GM12874 (cell line): ENCODE measurements at regions not wholly inside any gene's neighbourhood (a gene's known extent, or its start where the extent isn't known, plus 50 kb on each side); places are given as distances from the start of the nearest gene placed in this dataset.

Source experiments
- CTCF ChIP-seq: IDR thresholded peaks from 2 replicates; pipeline ENCODE4 v1.5.1; 2011; ENCODE audit warnings: low read depth, mild to moderate bottlenecking, control low read depth, low read length, moderate library complexity; ENCODE audit not compliant: insufficient read depth

DNA sequence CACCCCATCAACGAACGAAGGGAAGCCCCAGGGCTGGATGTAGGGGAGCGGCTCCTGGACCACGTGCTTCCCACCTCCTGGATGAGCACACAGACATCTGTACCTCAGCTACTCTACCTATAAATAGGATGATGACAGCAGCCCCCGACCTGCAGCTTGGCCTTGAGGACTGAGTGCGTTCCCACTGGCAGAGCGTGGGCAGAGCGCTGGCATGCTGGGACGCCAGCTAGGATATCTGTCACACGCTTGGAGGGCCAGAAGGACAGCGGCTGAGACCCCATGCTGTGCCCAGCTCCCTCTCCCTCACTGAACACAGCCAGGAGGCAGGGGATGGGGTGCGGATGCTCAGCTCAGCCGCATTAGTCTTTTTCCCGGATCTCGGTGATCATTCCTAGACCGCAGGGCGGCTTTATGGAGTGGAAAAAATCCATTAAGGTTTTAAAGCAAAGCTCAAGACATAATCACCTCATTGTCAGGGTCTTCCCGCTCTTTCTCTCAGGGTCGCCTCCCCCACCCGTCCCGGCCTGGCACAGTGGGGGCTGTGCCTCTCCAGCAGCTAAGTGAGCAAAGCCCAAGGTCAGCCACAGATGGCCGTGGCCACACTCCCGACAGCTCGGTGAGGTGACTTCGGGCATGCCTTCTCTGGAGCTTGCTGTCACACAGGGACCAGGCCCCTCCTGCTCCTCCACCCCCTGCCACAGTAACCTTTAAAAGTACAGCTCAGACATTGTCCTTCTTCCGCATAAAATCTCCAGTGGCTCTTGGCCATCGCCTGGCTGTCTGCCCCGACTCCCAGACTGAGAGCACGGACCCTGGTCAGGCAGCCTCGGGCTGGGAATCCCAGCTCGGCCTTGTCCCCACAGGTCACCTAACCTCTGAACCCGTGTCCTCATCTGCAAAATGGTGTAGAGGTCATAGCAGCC is 69.6 kb upstream of the SHISAL1 start:
- no peak for TF ChIP-seq CTCF

- TF ChIP-seq CTCF = no peak
Measured at GRCh38 chr22:44381761-44382115, 69.0 kb upstream of the SHISAL1 start.

GRCh38 chr22:44380756-44381486 is 68.2 kb upstream of the SHISAL1 start:
- TF ChIP-seq CTCF = no peak

DNA sequence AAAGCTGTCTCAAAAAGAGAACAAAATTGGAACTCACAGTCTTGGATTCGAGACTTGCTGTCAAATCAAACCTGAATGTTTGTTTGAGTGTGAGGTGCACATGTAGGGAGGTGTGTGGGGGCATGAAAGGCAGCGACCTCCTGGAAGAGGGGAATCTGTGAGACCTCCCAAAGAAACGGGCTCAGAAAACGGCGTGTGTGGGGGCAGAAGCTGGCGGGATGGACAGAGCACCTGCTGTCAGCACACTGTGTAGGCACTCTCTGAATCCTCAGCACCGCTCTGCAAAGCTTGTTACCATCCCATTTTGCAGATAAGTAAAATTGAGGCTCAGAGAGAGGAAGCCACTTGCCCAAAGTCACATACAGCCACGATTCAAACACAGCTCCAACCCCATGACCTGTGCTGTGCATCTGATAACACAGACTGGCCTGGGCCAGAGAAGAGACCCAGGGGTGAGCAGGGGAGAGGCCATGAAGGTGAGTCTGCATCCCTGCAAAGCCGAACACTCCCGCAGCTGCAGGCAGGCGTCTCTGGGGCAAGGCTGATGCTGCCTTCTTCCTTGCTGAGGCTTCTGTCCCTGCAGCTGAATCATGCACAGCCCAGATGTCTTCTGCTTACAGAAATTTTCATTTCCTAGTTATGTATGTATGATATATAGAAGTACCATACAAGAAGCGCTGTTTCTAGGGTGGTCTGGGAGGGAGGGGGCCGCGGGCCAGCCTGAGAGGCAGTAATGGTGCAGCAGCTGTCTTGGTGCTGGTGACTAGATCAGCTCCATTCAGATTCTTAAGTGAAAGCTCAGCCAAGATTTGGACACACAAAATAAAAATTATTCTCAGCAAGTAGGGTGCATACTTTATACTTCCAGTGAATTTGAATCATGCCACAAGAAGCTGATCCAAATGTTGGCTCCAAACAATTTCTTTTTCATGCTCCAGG is 67.3 kb upstream of the SHISAL1 start:
- no peak for TF ChIP-seq CTCF

DNA sequence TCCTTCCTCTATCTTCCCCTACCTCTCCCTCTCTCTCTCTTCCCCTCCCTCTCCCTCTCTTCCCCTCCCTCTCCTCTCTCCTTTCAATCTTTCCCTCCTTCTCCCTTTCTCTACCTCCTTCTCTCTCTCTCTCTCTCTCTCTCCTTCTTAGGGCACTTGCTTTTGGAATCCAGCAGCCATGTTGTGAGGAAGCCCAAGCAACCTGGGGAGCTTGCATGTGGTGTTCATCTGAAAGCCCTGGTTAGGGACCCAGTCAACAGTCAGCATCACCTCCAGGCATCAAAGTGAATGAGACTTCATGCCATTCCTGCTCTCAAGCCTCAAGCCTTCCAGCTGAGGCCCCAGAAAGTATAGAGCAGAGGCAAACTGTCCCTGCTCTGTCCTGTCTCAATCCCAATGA is 65.6 kb upstream of the SHISAL1 start:
- no peak for TF ChIP-seq CTCF

- no peak for TF ChIP-seq CTCF
Measured at GRCh38 chr22:44375451-44375850, 62.7 kb upstream of the SHISAL1 start.

GRCh38 chr22:44373234-44373633 is 60.5 kb upstream of the SHISAL1 start:
- no peak for TF ChIP-seq CTCF
